GM12891 (cell line): ENCODE measurements at regions not wholly inside any gene's neighbourhood (a gene's known extent, or its start where the extent isn't known, plus 50 kb on each side); places are given as distances from the start of the nearest gene placed in this dataset.

Experiments
- PAX5 ChIP-seq: IDR thresholded peaks from 2 replicates; pipeline ENCODE4 v1.6.1; 2011; ENCODE audit warnings: low read length, moderate library complexity, mild to moderate bottlenecking; ENCODE audit not compliant: insufficient read depth, severe bottlenecking
- POLR2A ChIP-seq: IDR thresholded peaks from 2 replicates; pipeline ENCODE4 v1.6.1; 2011; ENCODE audit warnings: low read depth, low read length, control low read depth
- POLR2AphosphoS5 ChIP-seq: IDR thresholded peaks from 2 replicates; pipeline ENCODE4 v1.6.1; 2011; ENCODE audit warnings: low read depth, low read length, control low read depth
- POU2F2 ChIP-seq: IDR thresholded peaks from 2 replicates; pipeline ENCODE4 v1.6.1; 2011; ENCODE audit warnings: low read depth, mild to moderate bottlenecking, control low read depth, low read length, moderate library complexity
- SPI1 ChIP-seq: IDR thresholded peaks from 2 replicates; pipeline ENCODE4 v1.6.1; 2011; ENCODE audit warnings: low read depth, low read length, control low read depth
- TAF1 ChIP-seq: IDR thresholded peaks from 2 replicates; pipeline ENCODE4 v1.6.1; 2011; ENCODE audit warnings: low read depth, low read length, control low read depth

DNA sequence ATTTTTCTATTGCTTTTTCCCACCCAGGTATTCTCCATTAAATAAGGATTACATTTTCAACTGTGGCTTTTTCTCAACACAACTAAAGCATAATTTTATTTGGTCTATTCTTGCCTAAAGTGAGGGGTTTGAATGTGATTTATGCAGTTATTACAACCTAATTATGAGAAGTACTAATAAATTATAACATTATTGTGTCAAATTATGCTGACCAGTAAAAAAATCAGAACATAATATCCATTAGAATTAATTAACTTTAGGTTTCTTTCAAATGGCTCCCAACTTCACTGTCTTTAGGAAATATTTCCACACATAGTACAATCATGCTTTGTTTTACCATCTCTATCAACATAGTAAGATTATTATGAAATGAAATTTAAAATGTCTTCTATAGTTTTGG lies 1293.9 kb downstream of the FSTL5 start:
- TF ChIP-seq POLR2A = no peak
- TF ChIP-seq TAF1 = no peak
- TF ChIP-seq POU2F2 = no peak
- TF ChIP-seq POLR2AphosphoS5 = no peak
- TF ChIP-seq SPI1 = no peak
- no peak for TF ChIP-seq PAX5
